ENCODE measurements at regions not wholly inside any gene's neighbourhood (a gene's known extent, or its start where the extent isn't known, plus 50 kb on each side); places are given as distances from the start of the nearest gene placed in this dataset.
"Not testable (repeated sequence)": the region's sequence is repeated elsewhere in the genome, so short reads cannot be mapped to it uniquely, and the experiment has no call there.

DNA sequence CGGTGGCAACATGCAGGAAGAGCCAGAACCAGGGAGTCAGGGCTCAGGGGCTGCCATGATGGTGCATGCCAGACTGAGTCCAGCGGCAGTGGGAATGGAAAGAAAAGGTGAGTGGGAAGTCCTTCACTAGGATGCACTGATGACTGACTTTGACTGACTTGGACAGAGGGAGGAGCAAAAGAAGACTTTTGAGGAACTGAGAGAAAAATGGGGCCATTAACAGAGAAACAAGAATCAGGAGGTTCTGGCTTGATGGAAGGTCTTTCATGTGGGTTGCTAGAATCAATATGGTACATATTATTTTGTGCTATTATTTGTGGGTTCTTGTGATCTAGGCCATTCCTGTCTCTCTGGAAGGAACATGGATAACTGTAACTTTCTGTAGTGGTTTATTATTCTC is 454.6 kb upstream of the PROX1 start:
- Histone ChIP-seq H3K9me3 (no peaks in the 10 kb centered on the region), H3K27ac (no peak overlapping the region), H3K4me1 (no peaks in the 10 kb centered on the region), H3K27me3 (ENCODE audit: low read depth) (no peaks in the 10 kb centered on the region), H3K4me3 (no peak overlapping the region), H3K36me3 (no peaks in the 10 kb centered on the region)
- TF ChIP-seq, protein P1, sequence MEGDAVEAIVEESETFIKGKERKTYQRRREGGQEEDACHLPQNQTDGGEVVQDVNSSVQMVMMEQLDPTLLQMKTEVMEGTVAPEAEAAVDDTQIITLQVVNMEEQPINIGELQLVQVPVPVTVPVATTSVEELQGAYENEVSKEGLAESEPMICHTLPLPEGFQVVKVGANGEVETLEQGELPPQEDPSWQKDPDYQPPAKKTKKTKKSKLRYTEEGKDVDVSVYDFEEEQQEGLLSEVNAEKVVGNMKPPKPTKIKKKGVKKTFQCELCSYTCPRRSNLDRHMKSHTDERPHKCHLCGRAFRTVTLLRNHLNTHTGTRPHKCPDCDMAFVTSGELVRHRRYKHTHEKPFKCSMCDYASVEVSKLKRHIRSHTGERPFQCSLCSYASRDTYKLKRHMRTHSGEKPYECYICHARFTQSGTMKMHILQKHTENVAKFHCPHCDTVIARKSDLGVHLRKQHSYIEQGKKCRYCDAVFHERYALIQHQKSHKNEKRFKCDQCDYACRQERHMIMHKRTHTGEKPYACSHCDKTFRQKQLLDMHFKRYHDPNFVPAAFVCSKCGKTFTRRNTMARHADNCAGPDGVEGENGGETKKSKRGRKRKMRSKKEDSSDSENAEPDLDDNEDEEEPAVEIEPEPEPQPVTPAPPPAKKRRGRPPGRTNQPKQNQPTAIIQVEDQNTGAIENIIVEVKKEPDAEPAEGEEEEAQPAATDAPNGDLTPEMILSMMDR (IDR thresholded peaks at IDR 0.05): no peak
- intact Hi-C loops (cut with DNase I): no loop called here
- no peak for ATAC-seq
- no peak for DNase-seq

- ATAC-seq (no peak), DNase-seq (no peak)
- H3K4me1 ChIP-seq: no peaks in the 10 kb centered on the region
- H3K27me3 ChIP-seq (ENCODE audit: low read depth): no peaks in the 10 kb centered on the region
- H3K4me3 ChIP-seq: no peak overlapping the region
- H3K36me3 ChIP-seq: no peaks in the 10 kb centered on the region
- no peaks in the 10 kb centered on the region for H3K9me3 ChIP-seq
- no peak overlapping the region for H3K27ac ChIP-seq
- TF ChIP-seq, protein P1 (IDR thresholded peaks at IDR 0.05): no peak
- intact Hi-C loops (cut with DNase I): no loop called here
Measured at GRCh38 chr1:213535679-213536078, 452.1 kb upstream of the PROX1 start.

DNA sequence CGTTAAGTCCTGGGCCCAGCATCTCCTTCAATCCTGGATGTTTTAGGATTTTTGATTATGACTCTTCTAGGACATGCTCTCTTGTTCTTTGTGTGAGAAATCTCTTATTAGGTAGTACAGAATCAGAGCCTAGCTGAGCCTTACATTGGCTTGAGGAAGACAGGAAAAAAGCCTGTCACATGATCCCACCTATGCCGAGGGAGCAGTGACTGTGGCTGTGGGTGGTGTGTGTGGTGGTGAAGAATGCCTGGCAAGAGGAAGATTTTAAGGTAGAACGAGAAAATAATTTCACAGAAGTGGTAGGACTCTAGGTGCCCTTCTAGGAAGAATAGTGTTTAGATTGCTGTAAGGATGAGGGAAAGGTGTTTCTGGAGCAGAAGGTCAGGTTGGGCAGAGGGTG is 449.5 kb upstream of the PROX1 start:
- Histone ChIP-seq H3K36me3 (no peaks in the 10 kb centered on the region), H3K27me3 (ENCODE audit: low read depth) (no peaks in the 10 kb centered on the region), H3K4me1 (no peaks in the 10 kb centered on the region), H3K9me3 (no peaks in the 10 kb centered on the region), H3K27ac (no peak overlapping the region), H3K4me3 (no peak overlapping the region)
- DNase-seq: no peak
- intact Hi-C loops (cut with DNase I): no loop called here
- TF ChIP-seq, protein P1 (IDR thresholded peaks at IDR 0.05): no peak
- ATAC-seq: no peak

GRCh38 chr1:213539464-213539863 is 448.3 kb upstream of the PROX1 start:
- ATAC-seq (no peak), DNase-seq (no peak)
- intact Hi-C loops (cut with DNase I): no loop called here
- Histone ChIP-seq H3K27ac (no peak overlapping the region), H3K4me1 (no peaks in the 10 kb centered on the region), H3K4me3 (no peak overlapping the region), H3K36me3 (no peaks in the 10 kb centered on the region), H3K9me3 (no peaks in the 10 kb centered on the region), H3K27me3 (ENCODE audit: low read depth) (no peaks in the 10 kb centered on the region)
- TF ChIP-seq, protein P1 (IDR thresholded peaks at IDR 0.05): no peak

- DNase-seq: no peak
- TF ChIP-seq, protein P1 (IDR thresholded peaks at IDR 0.05): no peak
- intact Hi-C loops (cut with DNase I): no loop called here
Measured at GRCh38 chr1:213541641-213542040, 446.1 kb upstream of the PROX1 start.

GRCh38 chr1:213545181-213545580 is 442.6 kb upstream of the PROX1 start:
- H3K4me3 ChIP-seq; intact Hi-C loops (cut with DNase I); H3K27ac ChIP-seq; DNase-seq; ATAC-seq; H3K9me3 ChIP-seq; H3K36me3 ChIP-seq; H3K4me1 ChIP-seq; H3K27me3 ChIP-seq (ENCODE audit: low read depth): not testable (repeated sequence)

More at GRCh38 chr1:213541641-213542040, 446.1 kb upstream of the PROX1 start:
- Histone ChIP-seq H3K4me1 (no peaks in the 10 kb centered on the region), H3K9me3 (no peaks in the 10 kb centered on the region), H3K36me3 (no peaks in the 10 kb centered on the region), H3K27me3 (ENCODE audit: low read depth) (no peaks in the 10 kb centered on the region), H3K4me3 (no peak overlapping the region), H3K27ac (no peak overlapping the region)
- ATAC-seq: no peak

Measured in lower lobe of right lung (tissue), 2 donors.